ENCODE measurements at regions not wholly inside any gene's neighbourhood (a gene's known extent, or its start where the extent isn't known, plus 50 kb on each side); places are given as distances from the start of the nearest gene placed in this dataset.
"Not testable (repeated sequence)": the region's sequence is repeated elsewhere in the genome, so short reads cannot be mapped to it uniquely, and the experiment has no call there.

DNA sequence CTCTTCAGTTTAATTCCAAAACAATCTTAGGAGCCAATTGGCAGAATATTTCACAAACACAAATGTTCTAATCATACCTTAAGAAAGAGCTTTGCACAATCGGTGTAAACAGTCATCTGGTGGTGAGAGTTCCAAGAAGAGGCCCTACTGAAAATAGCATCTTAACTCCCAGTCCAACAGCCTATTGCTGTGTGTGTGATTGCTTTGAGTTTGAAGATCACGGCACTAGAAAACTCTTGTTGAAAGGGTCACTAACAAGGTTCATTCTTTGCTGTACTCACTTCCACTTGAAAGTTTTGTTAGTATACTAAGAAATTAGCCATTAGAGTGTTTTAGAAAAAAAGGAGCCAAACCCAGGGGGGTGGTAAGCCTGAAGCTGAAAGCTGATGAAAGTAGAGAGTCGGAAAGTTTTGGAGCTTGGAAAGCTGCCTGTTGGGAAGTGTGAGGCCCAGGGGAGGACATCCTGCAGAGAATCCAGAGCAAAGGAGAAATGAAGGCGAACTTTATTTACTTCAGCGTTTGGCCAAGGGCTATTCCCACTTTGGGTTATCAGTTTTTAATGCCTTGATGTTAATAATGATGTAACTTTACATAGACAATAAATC lies 180.3 kb upstream of the GHR start:
- no peak for DNase-seq (ENCODE audit: low spot score)

DNA sequence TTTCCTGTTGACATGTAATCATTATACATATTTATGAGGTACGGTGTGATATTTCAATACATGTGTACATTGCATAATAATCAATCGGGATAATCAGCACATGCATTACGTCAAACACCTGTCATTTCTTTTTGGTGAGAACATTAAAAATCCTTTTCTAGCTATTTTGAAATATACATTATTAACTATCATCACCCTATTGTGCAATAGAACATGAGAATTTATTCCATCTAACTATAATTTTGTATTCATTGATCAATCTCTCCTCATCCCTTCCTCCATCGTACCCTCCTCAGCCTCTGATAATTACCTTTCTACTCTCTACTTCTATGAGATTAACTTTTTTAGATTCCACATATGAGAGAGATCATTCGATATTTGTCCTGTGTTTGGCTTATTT lies 170.9 kb upstream of the GHR start:
- DNase-seq (ENCODE audit: low spot score): no peak

DNA sequence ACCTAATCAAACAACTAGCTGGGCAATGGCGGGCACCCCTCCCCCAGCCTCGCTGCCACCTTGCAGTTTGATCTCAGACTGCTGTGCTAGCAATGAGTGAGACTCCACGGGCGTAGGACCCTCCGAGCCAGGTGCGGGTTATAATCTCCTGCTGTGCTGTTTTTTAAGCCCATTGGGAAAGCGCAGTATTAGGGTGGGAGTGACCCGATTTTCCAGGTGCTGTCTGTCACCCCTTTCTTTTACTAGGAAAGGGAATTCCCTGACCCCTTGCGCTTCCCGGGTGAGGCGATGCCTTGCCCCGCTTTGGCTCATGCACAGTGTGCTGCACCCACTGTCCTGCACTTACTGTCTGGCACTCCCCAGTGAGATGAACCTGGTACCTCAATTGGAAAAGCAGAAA lies 163.3 kb upstream of the GHR start:
- not testable (repeated sequence) for DNase-seq (ENCODE audit: low spot score)

DNA sequence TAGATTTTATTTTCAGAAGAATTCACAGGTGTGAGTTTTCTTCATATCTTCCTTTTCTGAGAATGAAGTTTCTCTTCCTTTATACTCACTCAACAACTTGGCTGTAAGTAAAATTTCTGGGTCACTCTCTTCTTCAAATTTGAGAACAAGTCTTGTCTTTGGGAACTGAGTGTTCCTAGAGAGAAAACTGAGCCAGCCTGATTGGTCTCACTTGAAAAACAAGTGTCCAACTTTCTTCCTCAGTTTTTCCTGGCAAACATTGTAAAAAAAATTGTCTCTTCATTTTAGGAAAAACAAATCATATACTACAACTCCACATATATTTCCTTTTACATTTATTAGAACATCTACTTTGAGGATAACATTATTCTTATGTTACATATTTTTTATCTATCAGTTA lies 156.1 kb upstream of the GHR start:
- DNase-seq (ENCODE audit: low spot score): no peak

DNA sequence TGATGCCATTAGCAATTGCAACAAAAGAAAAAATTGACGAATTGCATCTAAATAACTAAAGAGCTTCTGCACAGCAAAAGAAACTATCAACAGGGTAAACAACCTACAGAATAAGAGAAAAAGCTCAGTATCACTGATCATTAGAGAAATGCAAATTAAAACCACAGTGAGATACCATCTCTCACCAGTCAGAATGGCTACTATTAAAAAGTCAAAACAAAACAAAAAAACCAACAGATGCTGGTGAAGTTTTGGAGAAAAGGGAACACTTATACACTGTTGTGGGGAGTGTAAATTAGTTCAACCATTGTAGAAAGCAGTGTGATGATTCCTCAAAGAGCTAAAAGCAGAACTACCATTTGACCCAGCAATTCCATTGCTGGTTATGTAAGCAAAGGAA lies 155.1 kb upstream of the GHR start:
- DNase-seq (ENCODE audit: low spot score): not testable (repeated sequence)

DNA sequence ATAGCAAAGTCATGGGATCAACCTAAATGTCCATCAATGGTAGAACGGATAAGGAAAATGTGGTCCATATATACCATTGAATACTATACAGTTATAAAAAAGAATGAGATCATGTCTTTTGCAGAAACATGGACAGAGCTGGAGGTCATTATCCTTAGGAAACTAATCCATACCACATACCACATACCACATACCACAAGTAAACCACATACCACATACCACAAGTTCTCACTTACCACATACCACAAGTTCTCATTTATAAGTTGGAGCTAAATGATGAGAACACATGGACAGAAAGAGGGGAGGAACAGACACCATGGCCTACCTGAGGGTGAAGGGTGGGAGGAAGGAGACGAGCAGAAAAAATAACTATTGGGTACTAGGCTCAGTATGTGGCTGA lies 154.6 kb upstream of the GHR start:
- DNase-seq (ENCODE audit: low spot score): no peak

DNA sequence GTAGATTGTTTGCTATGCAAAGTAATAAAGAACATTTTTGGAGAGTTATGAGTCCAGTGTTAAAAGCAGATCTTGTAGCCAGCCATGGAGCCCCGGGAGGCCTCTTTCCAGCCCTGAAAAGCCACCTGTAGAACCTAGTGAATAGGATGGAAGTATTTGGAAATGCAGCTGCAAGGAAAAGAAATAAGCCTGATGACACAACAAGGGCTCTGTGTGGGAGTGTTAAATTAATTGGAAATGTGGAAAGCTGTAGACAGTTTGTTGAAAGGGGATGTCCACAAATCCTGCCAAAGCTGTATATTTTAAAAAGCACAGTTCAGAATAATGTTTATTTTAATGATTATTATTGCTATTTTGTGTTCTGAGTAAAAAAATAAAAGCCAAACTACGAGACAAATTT lies 152.5 kb upstream of the GHR start:
- no peak for DNase-seq (ENCODE audit: low spot score)

DNA sequence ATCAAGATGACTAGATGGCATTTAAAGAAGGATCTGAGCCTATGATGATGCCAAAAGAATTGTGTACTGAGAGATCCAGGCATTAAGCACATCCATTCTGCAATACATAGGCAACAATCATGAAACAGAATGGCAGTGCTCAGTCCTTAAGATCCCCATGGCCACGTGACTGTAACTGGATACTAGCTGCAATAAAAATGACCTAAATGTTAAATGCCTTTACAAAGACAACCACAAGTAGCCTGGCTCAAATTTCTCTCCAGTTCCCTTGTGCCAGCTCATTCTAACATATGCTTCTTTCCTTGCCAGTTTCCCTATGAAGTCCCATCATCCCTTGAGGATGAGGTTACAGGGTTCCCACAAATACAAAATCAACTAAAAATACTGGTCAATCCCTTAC lies 148.3 kb upstream of the GHR start:
- DNase-seq (ENCODE audit: low spot score): no peak

DNA sequence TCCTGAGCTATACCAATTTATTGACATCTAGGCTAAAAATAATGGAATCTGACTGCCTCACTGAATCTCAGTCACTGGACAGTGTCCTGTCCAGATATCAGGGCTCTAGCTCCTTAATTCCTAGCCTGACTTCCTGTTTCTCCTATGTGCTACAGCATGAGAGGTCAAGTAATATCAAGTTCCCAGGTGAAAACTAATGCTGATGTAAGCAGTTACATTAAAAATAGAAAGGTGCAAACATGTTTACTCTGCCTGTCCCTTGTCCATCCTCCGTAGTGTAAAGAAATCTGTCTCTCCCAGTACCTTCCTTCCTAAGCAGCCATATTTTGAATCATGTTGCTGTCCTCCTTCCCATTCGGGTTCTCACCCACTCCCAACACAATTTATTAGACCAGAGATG lies 145.9 kb upstream of the GHR start:
- DNase-seq (ENCODE audit: low spot score): no peak

DNA sequence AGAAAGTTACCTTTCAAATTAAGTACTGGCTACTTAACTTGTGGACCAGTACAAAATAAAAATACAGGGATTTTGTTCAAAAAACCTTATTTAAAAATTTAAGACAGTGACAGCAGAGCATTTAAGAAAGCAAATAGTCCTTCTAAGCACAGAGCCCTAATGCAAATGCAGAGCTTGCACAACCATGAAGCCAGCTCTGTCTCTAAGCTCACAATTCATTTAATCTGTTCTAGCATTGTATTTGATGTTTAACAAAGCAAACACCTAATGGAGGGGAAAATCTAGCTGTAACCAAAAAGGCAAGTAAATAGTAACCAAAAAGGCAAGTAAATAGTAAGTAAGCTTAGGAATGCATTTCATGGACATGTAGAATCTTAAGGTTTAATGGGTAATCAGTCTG lies 138.7 kb upstream of the GHR start:
- DNase-seq (ENCODE audit: low spot score): no peak

DNA sequence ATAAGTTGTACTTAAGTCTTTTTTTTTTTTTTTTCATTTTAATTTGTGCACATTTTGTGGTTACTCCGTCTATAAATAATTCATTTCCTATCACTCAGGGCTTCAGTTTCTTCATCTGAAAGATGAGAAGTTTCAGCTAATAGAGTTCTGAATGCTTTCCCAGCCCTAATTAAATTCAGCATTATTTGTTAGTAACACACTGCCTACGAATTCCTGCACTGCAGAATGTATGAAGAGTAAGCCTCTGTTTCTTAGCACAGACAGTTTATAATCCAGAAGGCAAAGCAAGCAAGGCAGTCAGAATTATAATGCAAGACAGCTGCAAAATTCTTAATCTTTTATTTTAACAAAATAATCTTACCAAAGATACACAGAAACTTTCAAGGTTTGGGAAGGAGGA lies 138.0 kb upstream of the GHR start:
- no peak for DNase-seq (ENCODE audit: low spot score)

DNA sequence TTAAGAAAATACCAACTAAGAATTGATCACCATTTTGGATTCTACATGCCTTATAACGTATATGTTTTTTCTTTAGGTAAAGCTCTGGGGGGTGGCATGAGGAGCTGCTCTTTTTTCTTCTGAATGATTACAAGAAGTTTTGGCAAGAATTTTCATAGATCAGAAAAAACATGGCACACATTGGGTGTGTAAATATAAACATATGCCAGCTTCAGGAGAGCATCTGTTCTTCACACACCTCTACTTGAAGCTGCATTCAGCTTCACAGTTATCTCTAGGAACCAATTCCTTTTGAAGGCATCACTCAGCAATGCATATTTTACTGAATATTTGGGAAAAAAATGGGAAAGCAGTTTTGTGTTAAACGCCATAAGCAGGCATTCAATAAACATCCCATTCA lies 122.7 kb upstream of the GHR start:
- no peak for DNase-seq (ENCODE audit: low spot score)

DNA sequence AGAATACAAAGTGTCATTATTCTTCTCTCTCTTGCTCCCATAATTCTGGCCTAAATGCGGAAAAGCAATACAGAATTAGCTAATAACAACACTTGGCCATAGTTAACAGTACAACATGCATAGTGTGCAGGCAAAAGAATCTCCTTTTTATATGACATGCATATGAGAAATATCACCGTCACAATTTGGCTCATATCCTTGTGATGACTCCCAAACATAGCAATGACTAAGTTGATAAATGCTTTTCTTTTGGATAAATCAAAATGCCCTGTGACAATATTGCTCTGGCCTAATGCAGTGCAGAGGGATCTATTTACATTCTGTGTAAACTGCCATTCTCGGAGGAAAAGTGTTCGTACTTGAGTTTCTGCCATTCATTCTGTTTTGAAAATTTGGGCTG lies 121.9 kb upstream of the GHR start:
- no peak for DNase-seq (ENCODE audit: low spot score)

DNA sequence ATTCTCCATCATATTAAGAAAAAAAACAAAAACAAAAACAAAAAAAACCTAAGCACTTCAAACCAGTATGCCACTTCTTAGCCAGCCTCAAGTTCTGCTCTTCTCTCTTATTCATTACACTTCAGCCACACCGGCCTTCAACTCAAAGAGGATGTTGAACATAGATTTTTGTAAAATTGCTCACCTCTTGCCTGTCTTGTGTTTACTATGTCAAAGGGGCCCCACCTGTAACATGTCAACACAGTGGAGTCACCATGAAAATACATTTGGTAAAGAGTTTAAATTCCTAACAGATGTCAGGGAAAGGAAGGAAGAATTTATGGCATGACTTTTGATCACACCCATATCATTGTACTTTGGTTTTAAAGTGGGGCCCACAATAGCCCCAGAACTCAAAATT lies 121.1 kb upstream of the GHR start:
- no peak for DNase-seq (ENCODE audit: low spot score)

DNA sequence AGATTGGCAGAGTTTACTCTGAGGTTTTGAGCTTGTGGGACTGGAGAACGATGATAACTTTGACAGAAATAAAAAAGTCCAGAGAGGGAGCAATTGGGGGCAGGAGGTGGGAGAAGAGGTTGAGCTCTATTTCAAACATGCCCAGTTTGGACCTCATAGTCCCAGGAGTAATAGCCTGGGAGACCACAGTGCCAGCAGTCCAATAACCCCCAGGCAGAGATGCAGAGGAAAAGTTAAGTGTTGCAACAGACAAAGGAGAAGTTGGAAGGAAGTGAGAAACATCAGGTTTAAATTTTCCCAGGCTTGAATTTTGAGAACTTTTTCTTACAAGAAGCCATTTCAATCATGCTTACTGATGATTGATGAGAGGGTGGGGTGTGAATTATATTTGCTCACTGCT lies 117.0 kb upstream of the GHR start:
- DNase-seq (ENCODE audit: low spot score): no peak

DNA sequence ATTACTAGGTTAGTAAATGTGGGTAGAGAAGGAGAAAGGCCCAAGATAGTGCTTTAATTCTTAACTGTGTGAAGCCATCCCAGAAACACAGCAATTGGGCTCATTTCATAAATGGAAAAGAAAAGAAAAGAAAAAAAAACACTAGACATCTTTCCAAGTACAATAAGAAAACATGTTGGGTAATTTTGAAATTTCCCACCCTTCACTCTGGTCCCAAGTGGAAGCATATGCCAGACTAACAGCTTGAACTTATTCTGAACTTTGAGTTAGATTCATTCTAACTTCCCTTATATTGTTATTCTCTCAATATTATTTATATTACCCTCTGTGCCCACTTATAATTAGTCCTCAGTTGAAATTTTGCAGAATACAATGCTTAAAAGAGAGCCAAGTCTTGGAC lies 113.4 kb upstream of the GHR start:
- DNase-seq (ENCODE audit: low spot score): no peak

DNA sequence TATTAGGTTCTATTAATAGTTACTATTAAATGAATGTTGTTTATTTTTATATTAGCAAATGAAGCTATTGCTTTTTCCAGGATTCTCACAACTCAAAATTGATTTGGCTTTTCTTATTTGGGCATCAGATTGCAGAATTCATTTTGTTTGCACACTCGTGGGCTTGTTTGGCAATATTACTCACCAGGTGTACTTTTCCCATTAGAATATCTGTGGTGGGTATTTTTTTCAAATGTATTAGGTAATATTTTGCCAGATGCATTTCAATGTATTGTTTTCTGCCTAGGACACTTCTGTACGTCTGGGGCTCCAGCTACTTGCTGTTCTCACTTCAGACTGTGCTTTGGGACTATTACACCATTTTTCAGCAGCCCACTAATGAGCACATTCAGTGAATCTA lies 108.0 kb upstream of the GHR start:
- no peak for DNase-seq (ENCODE audit: low spot score)

DNA sequence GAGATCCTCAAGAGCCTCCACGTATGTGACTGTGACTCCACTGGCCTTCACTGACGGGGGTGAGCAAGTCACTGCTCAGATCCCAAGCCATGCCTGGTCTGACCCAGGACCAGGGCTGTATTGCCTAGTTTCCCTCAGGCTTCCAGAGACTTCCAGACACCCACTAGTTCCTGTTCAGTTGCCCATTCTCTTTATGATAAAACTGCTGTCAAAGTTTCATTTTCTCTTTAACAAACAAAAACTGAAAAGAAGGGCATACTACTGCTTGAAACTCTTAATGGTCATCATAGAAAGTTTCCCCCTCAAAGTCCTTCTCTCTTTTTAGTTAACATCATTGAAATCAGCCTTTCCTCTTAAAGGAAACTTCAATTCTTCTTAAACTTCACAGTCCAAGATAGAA lies 105.7 kb upstream of the GHR start:
- DNase-seq (ENCODE audit: low spot score): no peak

DNA sequence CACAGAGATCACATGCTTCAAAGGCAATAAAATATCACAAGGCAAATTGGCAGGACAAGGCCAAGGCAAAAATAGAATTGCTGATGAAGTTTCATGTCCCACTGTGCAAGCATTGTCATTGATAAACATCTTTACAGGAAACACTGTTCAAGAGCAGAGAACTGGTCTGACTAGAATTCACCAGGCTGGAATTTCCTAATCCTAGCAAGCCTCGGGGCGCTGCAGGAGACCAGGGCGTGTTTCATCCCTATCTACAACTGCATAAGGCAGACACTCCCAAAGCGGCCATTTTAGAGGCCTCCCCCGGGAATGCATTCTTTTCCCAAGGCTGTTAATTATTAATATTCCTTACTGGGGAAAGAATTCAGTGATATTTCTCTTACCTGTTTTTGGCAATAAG lies 103.7 kb upstream of the GHR start:
- not testable (repeated sequence) for DNase-seq (ENCODE audit: low spot score)

DNA sequence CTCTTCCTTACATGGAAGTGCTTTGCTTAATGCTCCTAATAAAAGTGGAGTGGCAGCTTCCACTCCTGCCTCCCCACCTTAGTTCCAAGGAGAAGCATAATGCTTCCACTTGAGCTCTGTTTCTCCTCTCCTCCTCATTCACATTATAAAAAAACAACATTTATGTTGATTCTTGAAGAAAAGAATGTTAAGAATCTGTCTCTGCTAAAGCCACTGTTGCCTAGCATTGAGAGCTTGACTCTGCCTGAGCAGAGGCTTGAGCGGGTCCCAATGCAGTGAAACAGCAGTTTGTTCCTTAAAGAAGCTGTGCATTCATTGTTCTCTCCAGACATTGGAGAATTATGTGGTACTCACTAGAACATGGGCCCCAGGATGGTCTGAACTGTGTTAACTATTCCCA lies 101.5 kb upstream of the GHR start:
- no peak for DNase-seq (ENCODE audit: low spot score)

DNA sequence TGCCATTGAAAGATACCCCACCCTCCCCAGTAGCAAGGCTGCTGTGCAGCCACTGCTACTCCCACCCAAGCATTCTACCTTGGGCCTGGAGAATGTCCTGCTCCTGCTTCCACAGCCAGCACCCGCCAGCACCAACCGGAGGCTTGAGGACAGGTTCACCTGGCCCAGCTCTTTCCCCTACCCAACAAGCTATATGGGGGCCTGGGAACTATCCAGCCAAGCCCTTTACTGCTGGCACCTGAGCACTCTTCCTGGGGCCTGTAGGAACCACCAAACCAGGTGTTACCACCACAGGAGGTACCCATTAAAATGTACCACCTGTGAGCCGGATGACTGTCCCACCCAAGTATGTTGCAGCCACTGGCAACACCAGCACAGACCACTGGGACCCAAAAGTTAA lies 86.1 kb upstream of the GHR start:
- DNase-seq (ENCODE audit: low spot score): no peak

DNA sequence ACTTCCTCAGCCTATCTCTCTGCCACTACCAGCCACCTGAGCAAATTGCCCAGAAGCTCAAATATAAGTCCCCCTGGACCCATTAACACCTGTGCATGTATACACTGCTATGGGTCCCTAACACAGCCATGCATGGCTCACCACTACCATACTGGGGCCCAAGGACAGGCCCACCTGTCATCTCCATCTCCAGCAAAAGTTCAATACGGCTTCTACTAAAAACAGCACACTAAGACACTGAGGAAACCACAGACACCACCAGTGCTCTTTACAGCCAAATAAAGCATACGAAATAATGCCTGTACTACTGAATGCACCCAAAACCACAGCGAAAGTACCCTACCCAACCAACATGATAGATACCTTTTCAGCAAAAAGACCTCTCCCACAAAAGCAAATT lies 85.6 kb upstream of the GHR start:
- no peak for DNase-seq (ENCODE audit: low spot score)

DNA sequence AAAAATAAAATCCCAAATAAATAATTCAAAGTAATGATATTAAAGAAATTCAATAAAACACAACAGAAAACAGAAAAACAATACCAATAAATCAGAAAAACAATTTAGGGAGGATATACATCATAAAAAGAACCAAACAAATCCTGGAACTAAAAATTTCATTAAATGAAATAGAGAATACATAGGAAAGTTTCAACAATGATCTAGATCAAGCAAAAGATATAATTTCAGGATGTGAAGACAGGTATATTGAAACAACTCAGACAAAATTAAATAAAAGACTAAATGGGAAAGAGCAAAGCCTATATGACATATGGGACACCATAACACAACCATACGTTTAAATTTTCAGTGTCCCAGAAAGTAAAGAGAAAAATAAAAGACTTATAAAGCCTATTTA lies 85.1 kb upstream of the GHR start:
- DNase-seq (ENCODE audit: low spot score): no peak

DNA sequence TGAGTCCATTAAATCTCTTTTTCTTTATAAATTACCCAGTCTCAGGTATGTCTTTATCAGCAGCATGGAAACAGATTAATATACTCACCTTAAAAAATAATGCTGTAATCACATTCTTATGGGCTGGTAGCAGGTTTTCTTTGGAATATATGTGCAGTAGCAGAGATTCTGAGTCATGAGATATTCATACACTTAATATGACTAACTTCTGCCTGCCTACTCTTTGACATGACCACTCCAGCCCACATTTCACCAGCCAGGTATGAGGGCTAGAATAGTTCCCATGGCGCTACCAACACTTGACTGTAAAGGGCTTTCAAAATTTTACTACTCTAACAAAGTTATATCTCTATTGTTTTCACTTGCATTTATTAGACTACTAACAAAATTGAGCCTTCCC lies 74.1 kb upstream of the GHR start:
- DNase-seq (ENCODE audit: low spot score): no peak

DNA sequence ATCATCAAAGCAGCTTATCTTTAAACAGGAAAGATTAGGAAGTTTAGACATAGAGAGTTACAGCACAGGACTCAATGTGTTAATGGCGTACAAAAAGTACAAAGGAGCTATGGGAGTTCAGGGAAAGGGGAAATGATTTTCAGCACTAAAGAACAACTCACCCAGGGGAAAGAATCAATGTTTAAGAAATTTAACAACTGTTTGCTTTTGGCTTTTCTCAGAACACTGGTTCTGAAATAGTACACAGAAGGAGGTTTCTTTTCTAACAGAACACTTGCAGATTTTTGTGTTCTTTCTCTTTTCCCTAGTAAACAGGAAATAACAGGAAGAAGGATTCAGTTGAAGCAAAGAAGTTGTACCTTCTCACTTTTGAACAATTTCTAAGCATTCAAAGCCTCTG lies 71.3 kb upstream of the GHR start:
- no peak for DNase-seq (ENCODE audit: low spot score)

Data from ecto neural progenitor cell (in vitro differentiated cells).